ENCODE measurements at regions not wholly inside any gene's neighbourhood (a gene's known extent, or its start where the extent isn't known, plus 50 kb on each side); places are given as distances from the start of the nearest gene placed in this dataset.

DNA sequence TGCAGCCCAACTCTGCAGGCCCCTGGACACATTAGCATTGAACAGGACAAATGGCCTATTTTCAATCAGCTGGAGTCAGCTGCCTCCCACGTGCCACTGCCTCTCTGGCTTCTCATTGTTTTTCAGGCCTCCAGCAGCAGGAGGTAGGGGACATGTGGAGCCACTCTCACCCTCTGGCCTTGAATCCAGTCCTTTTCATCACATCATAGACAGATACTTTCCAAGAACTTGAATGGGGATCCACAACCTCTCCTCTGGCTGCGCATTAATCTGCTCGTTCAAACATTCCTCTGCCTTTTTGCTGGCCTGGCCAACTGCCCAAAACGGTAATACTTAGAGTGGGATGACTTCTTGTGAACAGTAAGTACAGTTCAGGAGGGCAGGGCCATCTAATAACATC lies 592.3 kb downstream of the PKHD1 start:
- TF ChIP-seq, protein P1, sequence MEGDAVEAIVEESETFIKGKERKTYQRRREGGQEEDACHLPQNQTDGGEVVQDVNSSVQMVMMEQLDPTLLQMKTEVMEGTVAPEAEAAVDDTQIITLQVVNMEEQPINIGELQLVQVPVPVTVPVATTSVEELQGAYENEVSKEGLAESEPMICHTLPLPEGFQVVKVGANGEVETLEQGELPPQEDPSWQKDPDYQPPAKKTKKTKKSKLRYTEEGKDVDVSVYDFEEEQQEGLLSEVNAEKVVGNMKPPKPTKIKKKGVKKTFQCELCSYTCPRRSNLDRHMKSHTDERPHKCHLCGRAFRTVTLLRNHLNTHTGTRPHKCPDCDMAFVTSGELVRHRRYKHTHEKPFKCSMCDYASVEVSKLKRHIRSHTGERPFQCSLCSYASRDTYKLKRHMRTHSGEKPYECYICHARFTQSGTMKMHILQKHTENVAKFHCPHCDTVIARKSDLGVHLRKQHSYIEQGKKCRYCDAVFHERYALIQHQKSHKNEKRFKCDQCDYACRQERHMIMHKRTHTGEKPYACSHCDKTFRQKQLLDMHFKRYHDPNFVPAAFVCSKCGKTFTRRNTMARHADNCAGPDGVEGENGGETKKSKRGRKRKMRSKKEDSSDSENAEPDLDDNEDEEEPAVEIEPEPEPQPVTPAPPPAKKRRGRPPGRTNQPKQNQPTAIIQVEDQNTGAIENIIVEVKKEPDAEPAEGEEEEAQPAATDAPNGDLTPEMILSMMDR (IDR thresholded peaks at IDR 0.05; ENCODE audit: low read length) = no peak
- TF ChIP-seq EZH2 (optimal IDR thresholded peaks at IDR 0.05; ENCODE audit: low read depth, low read length) = no peak
- TF ChIP-seq EZH2phosphoT487 (IDR thresholded peaks at IDR 0.05; ENCODE audit: low read length) = no peak
